Stimulated activated CD8-positive, alpha-beta memory T cell treated with anti-CD3 and anti-CD28 coated beads, Interleukin-4, amount 100 ng/mL, for 1 hour (primary cell): ENCODE measurements at regions not wholly inside any gene's neighbourhood (a gene's known extent, or its start where the extent isn't known, plus 50 kb on each side); places are given as distances from the start of the nearest gene placed in this dataset.

Source experiments
- DNase-seq, 2 donors: peaks; one replicate each; pipeline ENCODE4 v3.0.0-alpha.2; 2020; ENCODE audit warnings: low read depth in 2 of 2, low spot score in 1 of 2

GRCh38 chr9:28177925-28178324, 604.6 kb upstream of the C9orf72 start:
- DNase-seq = no peak

GRCh38 chr9:28179893-28180292, 606.6 kb upstream of the C9orf72 start:
- no peak for DNase-seq

- DNase-seq = no peak
Observed at GRCh38 chr9:28190981-28191380, 617.7 kb upstream of the C9orf72 start.

GRCh38 chr9:28197653-28198052, 624.4 kb upstream of the C9orf72 start:
- DNase-seq = no peak

GRCh38 chr9:28203036-28203435, 629.8 kb upstream of the C9orf72 start:
- no peak for DNase-seq

GRCh38 chr9:28206280-28206679, 633.0 kb upstream of the C9orf72 start:
- no peak for DNase-seq

GRCh38 chr9:28207657-28208056, 634.4 kb upstream of the C9orf72 start:
- no peak for DNase-seq

- DNase-seq = no peak
Observed at GRCh38 chr9:28209130-28209529, 635.8 kb upstream of the C9orf72 start.

- no peak for DNase-seq
Observed at GRCh38 chr9:28212979-28213378, 639.7 kb upstream of the C9orf72 start.

- no peak for DNase-seq
Observed at GRCh38 chr9:28215536-28216299, 642.4 kb upstream of the C9orf72 start.

- no peak for DNase-seq
Observed at GRCh38 chr9:28232686-28233085, 659.4 kb upstream of the C9orf72 start.

GRCh38 chr9:28234133-28234893, 661.0 kb upstream of the C9orf72 start:
- DNase-seq = no peak

GRCh38 chr9:28234894-28235277, 661.6 kb upstream of the C9orf72 start:
- no peak for DNase-seq

- DNase-seq = no peak
Observed at GRCh38 chr9:28249424-28249823, 676.1 kb upstream of the C9orf72 start.

GRCh38 chr9:28255174-28255573, 681.9 kb upstream of the C9orf72 start:
- no peak for DNase-seq

- DNase-seq = no peak
Observed at GRCh38 chr9:28260330-28260729, 687.0 kb upstream of the C9orf72 start.

- DNase-seq = no peak
Observed at GRCh38 chr9:28264368-28264767, 691.1 kb upstream of the C9orf72 start.

GRCh38 chr9:28267351-28267750, 694.1 kb upstream of the C9orf72 start:
- no peak for DNase-seq

GRCh38 chr9:28270156-28270555, 696.9 kb upstream of the C9orf72 start:
- DNase-seq = no peak

GRCh38 chr9:28272127-28272526, 698.8 kb upstream of the C9orf72 start:
- no peak for DNase-seq

GRCh38 chr9:28287455-28287854, 714.2 kb upstream of the C9orf72 start:
- no peak for DNase-seq

GRCh38 chr9:28289746-28290145, 716.5 kb upstream of the C9orf72 start:
- DNase-seq = no peak
